AG09319 (cell line): ENCODE measurements at regions not wholly inside any gene's neighbourhood (a gene's known extent, or its start where the extent isn't known, plus 50 kb on each side); places are given as distances from the start of the nearest gene placed in this dataset.

Source experiments
- DNase-seq: peaks from one replicate; pipeline ENCODE4 v3.0.0-alpha.2; 2010; ENCODE audit warnings: low read depth; ENCODE audit errors: extremely low read depth
- CTCF ChIP-seq: IDR thresholded peaks from 2 replicates; pipeline ENCODE4 v1.5.1; 2011; ENCODE audit warnings: low read depth, mild to moderate bottlenecking, inconsistent platforms, low read length, moderate library complexity

- DNase-seq, result no peak
- no peak for TF ChIP-seq CTCF
Measured at GRCh38 chr13:106371024-106371423, 164.4 kb downstream of the EFNB2 start.

GRCh38 chr13:106369858-106370257 is 165.6 kb downstream of the EFNB2 start:
- no peak for TF ChIP-seq CTCF
- no peak for DNase-seq

- no peak for DNase-seq
- no peak for TF ChIP-seq CTCF
Measured at GRCh38 chr13:106369091-106369490, 166.4 kb downstream of the EFNB2 start.

- DNase-seq, result no peak
- no peak for TF ChIP-seq CTCF
Measured at GRCh38 chr13:106367361-106367971, 168.0 kb downstream of the EFNB2 start.

- no peak for TF ChIP-seq CTCF
- DNase-seq, result no peak
Measured at GRCh38 chr13:106362707-106363106, 172.8 kb downstream of the EFNB2 start.

- no peak for DNase-seq
- no peak for TF ChIP-seq CTCF
Measured at GRCh38 chr13:106361621-106362020, 173.8 kb downstream of the EFNB2 start.

GRCh38 chr13:106357198-106357597 is 178.3 kb downstream of the EFNB2 start:
- no peak for TF ChIP-seq CTCF
- no peak for DNase-seq
